C4-2B (cell line): ENCODE measurements at regions not wholly inside any gene's neighbourhood (a gene's known extent, or its start where the extent isn't known, plus 50 kb on each side); places are given as distances from the start of the nearest gene placed in this dataset.

Experiments
- ZFX ChIP-seq: fragments of 450-650 bp; IDR thresholded peaks from 2 replicates; pipeline ENCODE4 v1.6.1; 2017
- TF ChIP-seq, protein P1 (sequence below): fragments of 450-650 bp; conservative IDR thresholded peaks from 2 replicates; pipeline ENCODE4 v1.5.1; 2017; ENCODE audit warnings: mild to moderate bottlenecking

DNA sequence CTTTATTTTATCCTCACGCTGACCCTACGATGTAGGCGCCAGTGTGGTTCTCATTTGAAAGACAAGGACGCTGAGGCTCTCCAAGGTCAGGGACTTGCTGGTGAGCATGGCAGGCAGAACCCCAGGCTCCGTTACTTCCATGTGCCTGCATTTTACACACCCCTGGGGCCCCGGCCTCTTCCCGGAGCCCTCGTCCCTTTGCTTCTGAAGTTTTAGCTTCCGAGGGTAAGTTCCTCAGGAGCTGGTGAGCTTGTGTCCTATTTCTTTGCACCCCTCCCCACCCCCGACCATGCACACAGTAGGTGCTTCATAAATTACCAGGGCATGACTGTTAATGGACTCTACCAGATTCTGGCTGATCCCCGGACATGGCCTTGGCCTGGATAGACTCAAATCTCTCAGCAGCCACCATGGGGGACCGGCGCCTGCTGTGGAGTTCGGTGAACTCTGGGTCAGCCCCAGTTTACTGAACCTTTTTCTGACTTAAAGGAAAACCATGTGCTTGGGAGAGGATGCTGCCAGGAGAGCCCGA, 59.3 kb upstream of the RNU6ATAC start:
- TF ChIP-seq, protein P1, sequence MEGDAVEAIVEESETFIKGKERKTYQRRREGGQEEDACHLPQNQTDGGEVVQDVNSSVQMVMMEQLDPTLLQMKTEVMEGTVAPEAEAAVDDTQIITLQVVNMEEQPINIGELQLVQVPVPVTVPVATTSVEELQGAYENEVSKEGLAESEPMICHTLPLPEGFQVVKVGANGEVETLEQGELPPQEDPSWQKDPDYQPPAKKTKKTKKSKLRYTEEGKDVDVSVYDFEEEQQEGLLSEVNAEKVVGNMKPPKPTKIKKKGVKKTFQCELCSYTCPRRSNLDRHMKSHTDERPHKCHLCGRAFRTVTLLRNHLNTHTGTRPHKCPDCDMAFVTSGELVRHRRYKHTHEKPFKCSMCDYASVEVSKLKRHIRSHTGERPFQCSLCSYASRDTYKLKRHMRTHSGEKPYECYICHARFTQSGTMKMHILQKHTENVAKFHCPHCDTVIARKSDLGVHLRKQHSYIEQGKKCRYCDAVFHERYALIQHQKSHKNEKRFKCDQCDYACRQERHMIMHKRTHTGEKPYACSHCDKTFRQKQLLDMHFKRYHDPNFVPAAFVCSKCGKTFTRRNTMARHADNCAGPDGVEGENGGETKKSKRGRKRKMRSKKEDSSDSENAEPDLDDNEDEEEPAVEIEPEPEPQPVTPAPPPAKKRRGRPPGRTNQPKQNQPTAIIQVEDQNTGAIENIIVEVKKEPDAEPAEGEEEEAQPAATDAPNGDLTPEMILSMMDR = no peak
- no peak for TF ChIP-seq ZFX
